Gastrocnemius medialis (tissue), 4 donors: ENCODE measurements at regions not wholly inside any gene's neighbourhood (a gene's known extent, or its start where the extent isn't known, plus 50 kb on each side); places are given as distances from the start of the nearest gene placed in this dataset.

Source experiments
- ATAC-seq, 2 donors: fragments of 150-250 bp; one replicate each; pipeline ENCODE4 v1.9.1; 2016
- DNase-seq, 2 donors: peaks; one replicate each; pipeline ENCODE4 v3.0.0-alpha.2; 2019
- H3K27ac ChIP-seq, 4 donors: fragments of 200-600 bp; sonication (generic); 1 replicate in 1 of 4; 2 replicates in 3 of 4; pipeline ENCODE4 v1.5.1; 2016 to 2018; ENCODE audit warnings: mild to moderate bottlenecking in 2 of 4, moderate library complexity in 1 of 4
- H3K27me3 ChIP-seq, 3 donors: fragments of 200-600 bp; sonication (generic) in 2 of 3; 1 replicate in 1 of 3; 2 replicates in 2 of 3; pipeline versions ENCODE4 v1.5.1 to v1.6.0; 2016 to 2019; ENCODE audit warnings: mild to moderate bottlenecking in 1 of 3, moderate library complexity in 1 of 3
- H3K36me3 ChIP-seq, 2 donors: fragments of 200-600 bp; sonication (generic) in 1 of 2; one replicate each; pipeline ENCODE4 v1.5.1; 2017 to 2018
- H3K4me1 ChIP-seq, 2 donors: fragments of 200-600 bp; sonication (generic) in 1 of 2; one replicate each; pipeline ENCODE4 v1.5.1; 2016 to 2017; ENCODE audit warnings: mild to moderate bottlenecking in 2 of 2
- H3K4me3 ChIP-seq, 4 donors: fragments of 200-600 bp; sonication (generic) in 3 of 4; 1 replicate in 1 of 4; 2 replicates in 3 of 4; pipeline ENCODE4 v1.5.1; 2016 to 2019; ENCODE audit warnings: mild to moderate bottlenecking in 2 of 4
- H3K9me3 ChIP-seq, 3 donors: fragments of 200-600 bp; sonication (generic) in 2 of 3; 1 replicate in 1 of 3; 2 replicates in 2 of 3; pipeline ENCODE4 v1.5.1; 2016 to 2019
- POLR2A ChIP-seq, 2 donors: fragments of 450-650 bp; IDR thresholded peaks; one replicate each; pipeline ENCODE4 v1.6.1; 2017; ENCODE audit warnings: antibody characterized with exemption in 2 of 2, mild to moderate bottlenecking in 2 of 2, moderate library complexity in 2 of 2
- in situ Hi-C, 4 donors: fragments of 200-750 bp; cut with MboI; loops; one replicate each; pipeline versions ENCODE4 v1.15.0 to v1.8.0; 2017; ENCODE audit warnings: low sequenced_read_pairs in 4 of 4
- intact Hi-C: fragments of 100-400 bp; cut with DNase I; formaldehyde crosslinking; loops from one replicate; pipeline ENCODE4 v1.15.1; 2023; ENCODE audit warnings: low total_unique reads
- TF ChIP-seq, protein P1 (sequence below), 5 experiments: fragments of 450-650 bp in 3 of 5; fragments of 200-600 bp in 2 of 5; sonication (generic) in 2 of 5; IDR thresholded peaks in 4 of 5; conservative IDR thresholded peaks in 1 of 5; 1 replicate in 4 of 5; 2 replicates in 1 of 5; pipeline ENCODE4 v1.5.1; 2016 to 2019; ENCODE audit warnings: antibody characterized with exemption in 5 of 5, mild to moderate bottlenecking in 3 of 5, moderate library complexity in 3 of 5

DNA sequence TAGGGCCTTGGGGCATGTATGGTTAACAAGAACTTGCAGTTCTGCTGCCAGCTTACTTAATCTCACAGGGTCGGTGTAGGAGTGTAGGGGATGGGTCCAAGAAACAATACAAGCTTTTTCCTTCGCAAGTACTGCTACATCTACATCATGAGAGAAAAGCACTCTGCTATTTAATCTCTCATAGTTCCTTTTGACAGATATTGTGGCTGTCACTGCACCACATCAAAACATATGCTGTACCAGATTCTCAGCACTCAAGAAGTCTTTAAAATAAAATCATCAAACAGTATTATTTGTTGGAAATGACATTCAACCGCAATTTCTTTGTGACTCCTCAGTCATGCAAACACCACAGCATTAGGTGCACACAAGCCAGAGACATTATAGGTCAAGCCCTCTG, 215.5 kb upstream of the BMP4 start:
- no peak for ATAC-seq
- Histone ChIP-seq H3K9me3 (no peaks in the 10 kb centered on the region), H3K27me3 (no peaks in the 10 kb centered on the region), H3K4me1 (peaks cover 0 to 14% of the 10 kb centered on the region in 2 donors), H3K36me3 (no peaks in the 10 kb centered on the region), H3K27ac (no peak overlapping the region), H3K4me3 (no peak overlapping the region)
- no peak for DNase-seq
- TF ChIP-seq, protein P1, sequence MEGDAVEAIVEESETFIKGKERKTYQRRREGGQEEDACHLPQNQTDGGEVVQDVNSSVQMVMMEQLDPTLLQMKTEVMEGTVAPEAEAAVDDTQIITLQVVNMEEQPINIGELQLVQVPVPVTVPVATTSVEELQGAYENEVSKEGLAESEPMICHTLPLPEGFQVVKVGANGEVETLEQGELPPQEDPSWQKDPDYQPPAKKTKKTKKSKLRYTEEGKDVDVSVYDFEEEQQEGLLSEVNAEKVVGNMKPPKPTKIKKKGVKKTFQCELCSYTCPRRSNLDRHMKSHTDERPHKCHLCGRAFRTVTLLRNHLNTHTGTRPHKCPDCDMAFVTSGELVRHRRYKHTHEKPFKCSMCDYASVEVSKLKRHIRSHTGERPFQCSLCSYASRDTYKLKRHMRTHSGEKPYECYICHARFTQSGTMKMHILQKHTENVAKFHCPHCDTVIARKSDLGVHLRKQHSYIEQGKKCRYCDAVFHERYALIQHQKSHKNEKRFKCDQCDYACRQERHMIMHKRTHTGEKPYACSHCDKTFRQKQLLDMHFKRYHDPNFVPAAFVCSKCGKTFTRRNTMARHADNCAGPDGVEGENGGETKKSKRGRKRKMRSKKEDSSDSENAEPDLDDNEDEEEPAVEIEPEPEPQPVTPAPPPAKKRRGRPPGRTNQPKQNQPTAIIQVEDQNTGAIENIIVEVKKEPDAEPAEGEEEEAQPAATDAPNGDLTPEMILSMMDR (IDR thresholded peaks at IDR 0.05 in 4 of 5, conservative IDR thresholded peaks at IDR 0.05 in 1 of 5), result no peak
- in situ Hi-C loops, result loop anchor here in 1 of 4 donors (5.0 kb wide), 1 partner anchor 635 kb away; no protein-coding TSS in a partner anchor
- intact Hi-C loops, result loop anchor here (10.0 kb wide), 2 partner anchors 197 to 737 kb away; no protein-coding TSS in a partner anchor

DNA sequence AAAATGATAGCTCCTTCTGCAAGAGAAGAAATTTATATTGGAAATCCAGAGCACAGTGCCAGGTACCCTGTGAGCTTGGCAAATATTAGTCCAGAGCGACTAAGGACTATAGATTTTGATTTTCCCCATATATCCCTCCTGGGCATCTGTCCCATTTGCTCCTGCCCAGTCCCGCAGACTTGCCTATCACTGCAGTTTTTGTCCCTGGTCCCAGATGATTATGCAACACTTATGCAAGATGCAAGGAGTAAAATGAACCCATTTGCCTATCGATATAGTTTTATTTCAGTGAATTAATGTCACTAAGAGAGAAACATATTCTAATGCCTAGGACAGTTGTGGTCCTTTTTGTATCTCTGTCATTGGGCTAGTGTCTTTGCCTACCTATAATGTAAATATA, 215.9 kb upstream of the BMP4 start:
- Histone ChIP-seq H3K27ac (no peak overlapping the region), H3K9me3 (no peaks in the 10 kb centered on the region), H3K36me3 (no peaks in the 10 kb centered on the region), H3K4me3 (no peak overlapping the region), H3K27me3 (no peaks in the 10 kb centered on the region), H3K4me1 (peaks cover 0 to 14% of the 10 kb centered on the region in 2 donors)
- intact Hi-C loops, result loop anchor here (10.0 kb wide), 2 partner anchors 198 to 738 kb away; no protein-coding TSS in a partner anchor
- no peak for TF ChIP-seq POLR2A (IDR thresholded peaks at IDR 0.05)
- TF ChIP-seq, protein P1 (IDR thresholded peaks at IDR 0.05 in 4 of 5, conservative IDR thresholded peaks at IDR 0.05 in 1 of 5), result no peak
- ATAC-seq (no peak), DNase-seq (no peak)
- in situ Hi-C loops, result loop anchor here in 1 of 4 donors (5.0 kb wide), 1 partner anchor 635 kb away; no protein-coding TSS in a partner anchor

DNA sequence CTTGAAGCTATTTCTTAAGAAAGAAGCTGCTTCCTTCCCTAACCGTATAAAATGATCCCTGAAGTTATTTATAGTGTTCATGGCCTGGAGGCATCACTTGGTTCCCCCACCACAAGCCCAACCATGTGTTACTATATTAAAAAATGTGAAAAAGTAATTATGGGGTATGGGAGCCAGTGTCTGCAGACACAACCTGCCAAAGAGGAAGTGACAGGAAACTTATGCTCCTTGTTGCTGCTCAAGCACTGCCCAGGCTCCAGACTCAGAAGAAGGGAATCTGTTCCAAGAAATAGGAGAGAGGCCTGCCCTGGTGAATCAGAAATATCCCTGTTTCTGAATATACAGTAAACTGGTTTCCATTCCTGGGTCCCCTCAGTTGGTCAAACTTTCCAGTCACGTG, 217.2 kb upstream of the BMP4 start:
- H3K27ac ChIP-seq, result peak overlapping the region in 2 of 4 donors; percentile 1 to 15
- H3K9me3 ChIP-seq, result no peaks in the 10 kb centered on the region
- no peaks in the 10 kb centered on the region for H3K27me3 ChIP-seq
- in situ Hi-C loops, result loop anchor here in 1 of 4 donors (5.0 kb wide), 1 partner anchor 637 kb away; no protein-coding TSS in a partner anchor
- ATAC-seq (no peak), DNase-seq (no peak)
- H3K36me3 ChIP-seq, result no peaks in the 10 kb centered on the region
- TF ChIP-seq, protein P1 (IDR thresholded peaks at IDR 0.05 in 4 of 5, conservative IDR thresholded peaks at IDR 0.05 in 1 of 5), result no peak
- no peak for TF ChIP-seq POLR2A (IDR thresholded peaks at IDR 0.05)
- intact Hi-C loops, result loop anchor here (10.0 kb wide), 2 partner anchors 199 to 739 kb away; no protein-coding TSS in a partner anchor
- no peak overlapping the region for H3K4me3 ChIP-seq
- H3K4me1 ChIP-seq, result peaks cover 0 to 14% of the 10 kb centered on the region in 2 donors

DNA sequence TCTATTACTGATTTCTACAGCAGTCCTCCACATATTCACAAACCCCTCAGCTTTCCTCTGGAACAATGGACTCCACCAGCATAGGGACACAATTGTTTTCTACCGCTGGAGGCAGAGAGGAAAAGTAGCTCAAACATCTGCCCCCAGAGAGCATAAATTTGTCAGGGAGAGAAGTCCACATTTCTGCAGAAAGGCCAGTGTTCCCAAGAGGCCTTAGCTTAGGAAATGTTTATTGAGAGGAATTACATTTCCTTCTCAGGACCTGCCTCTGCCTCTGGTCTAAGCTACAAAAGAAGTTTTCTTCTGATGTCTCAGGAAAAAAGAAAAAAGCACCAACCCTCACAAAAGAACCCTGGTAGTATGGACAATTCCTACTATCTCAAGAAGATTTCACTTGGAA, 217.8 kb upstream of the BMP4 start:
- intact Hi-C loops (loop anchor here (10.0 kb wide), 2 partner anchors 200 to 740 kb away; no protein-coding TSS in a partner anchor), in situ Hi-C loops (loop anchor here in 1 of 4 donors (5.0 kb wide), 1 partner anchor 637 kb away; no protein-coding TSS in a partner anchor)
- TF ChIP-seq, protein P1 (IDR thresholded peaks at IDR 0.05 in 4 of 5, conservative IDR thresholded peaks at IDR 0.05 in 1 of 5), result no peak
- TF ChIP-seq POLR2A (IDR thresholded peaks at IDR 0.05), result no peak
- H3K4me1 ChIP-seq, result peaks cover 0 to 14% of the 10 kb centered on the region in 2 donors
- H3K4me3 ChIP-seq, result no peak overlapping the region
- DNase-seq (no peak), ATAC-seq (no peak)
- H3K36me3 ChIP-seq, result no peaks in the 10 kb centered on the region
- no peaks in the 10 kb centered on the region for H3K27me3 ChIP-seq
- H3K9me3 ChIP-seq, result no peaks in the 10 kb centered on the region
- peak overlapping the region in 2 of 4 donors; percentile 1 to 15 for H3K27ac ChIP-seq
